ENCODE measurements at regions not wholly inside any gene's neighbourhood (a gene's known extent, or its start where the extent isn't known, plus 50 kb on each side); places are given as distances from the start of the nearest gene placed in this dataset.

GRCh38 chr3:159488602-159489001 is 500.0 kb upstream of the IL12A start:
- TF ChIP-seq POLR2A (IDR thresholded peaks at IDR 0.05; ENCODE audit: low read length) (no peak), GATA1 (IDR thresholded peaks at IDR 0.05; ENCODE audit: low read depth, low read length) (no peak)

All from erythroblast (primary cell).